ENCODE measurements at regions not wholly inside any gene's neighbourhood (a gene's known extent, or its start where the extent isn't known, plus 50 kb on each side); places are given as distances from the start of the nearest gene placed in this dataset.

DNA sequence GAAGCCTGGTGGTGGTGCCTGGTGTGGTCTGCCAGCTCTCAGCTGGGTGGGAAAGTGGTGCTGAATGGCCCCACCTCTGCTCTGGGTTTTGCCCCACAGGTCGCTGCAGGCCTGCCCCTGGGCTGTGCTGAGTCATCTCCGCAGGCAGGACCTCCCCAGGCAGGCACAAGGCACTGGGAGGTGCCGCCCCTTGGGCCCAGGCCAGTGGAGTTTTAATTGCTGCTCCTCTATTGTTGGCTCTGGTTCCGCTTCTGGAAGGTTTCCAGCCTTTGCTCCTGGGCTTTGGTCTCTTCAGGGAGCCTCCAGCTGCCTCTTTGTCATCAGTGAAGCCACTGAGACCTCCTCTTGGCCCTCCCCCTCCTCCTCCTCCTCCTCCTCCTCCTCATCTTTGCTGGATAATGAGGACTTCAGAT, 180.3 kb upstream of the GRB10 start:
- in situ Hi-C loops (cut with HindIII; ENCODE audit: low sequenced_read_pairs): no loop called here

DNA sequence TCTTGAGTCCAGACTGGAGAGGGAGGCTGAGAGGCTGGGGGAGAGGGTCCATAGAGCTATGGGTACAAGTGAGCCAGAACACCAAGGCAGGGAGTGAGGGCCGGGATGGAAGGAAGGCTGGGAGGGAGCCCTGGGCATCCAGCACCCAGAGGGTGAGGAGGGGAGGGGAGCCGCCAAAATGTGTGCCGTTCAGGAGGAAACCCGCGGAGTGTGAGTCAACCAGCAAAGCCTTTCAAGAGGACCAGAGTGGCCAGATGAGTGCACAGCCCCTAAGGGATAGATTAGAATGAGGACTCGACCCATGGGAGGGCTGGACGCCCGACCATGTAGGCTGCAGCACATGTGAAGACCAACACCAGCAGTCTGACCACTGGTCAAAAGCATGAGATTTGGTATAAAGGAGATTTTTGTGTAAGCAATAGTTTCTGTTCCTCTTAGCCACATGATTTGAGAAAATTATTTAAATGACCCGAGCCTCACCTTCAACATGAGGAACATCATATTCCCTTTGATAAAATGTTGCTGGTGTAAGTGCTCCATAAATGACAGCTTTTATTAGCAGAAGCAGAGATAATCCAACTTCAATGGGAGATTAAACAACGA, 179.7 kb upstream of the GRB10 start:
- in situ Hi-C loops (cut with HindIII; ENCODE audit: low sequenced_read_pairs): no loop called here

DNA sequence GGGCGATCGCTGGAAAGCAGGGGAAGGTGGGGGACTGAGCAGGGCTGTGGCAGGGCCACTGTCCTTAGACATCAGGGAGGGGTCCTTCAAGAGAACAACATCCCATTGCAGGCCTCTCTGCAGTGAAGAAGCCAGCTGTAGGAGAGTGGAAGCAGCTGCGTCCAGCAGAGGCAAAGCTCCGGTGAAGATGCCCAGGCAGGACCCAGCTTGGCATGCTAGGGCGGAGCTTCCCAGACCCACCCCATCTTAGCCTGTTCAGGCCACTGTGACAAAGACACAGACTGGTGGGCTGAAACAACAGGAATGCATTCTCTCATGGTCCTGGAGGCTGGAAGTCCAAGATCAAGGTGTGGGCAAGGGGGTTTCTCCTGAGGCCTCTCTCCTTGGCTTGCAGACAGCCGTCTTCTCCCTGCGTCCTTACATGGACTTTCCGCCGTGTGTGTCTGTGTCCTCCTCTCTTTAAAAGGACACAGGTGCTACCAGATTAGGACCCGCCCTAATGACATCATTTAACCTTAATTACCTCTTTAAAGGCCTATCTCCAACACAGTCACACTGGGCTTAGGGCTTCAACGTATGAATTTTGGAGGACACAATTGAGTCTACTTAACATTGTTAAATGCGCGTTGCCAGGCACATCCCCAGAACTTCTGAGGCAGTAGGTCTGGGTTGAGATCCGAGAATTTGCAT, 178.1 kb upstream of the GRB10 start:
- in situ Hi-C loops (cut with HindIII; ENCODE audit: low sequenced_read_pairs): no loop called here

DNA sequence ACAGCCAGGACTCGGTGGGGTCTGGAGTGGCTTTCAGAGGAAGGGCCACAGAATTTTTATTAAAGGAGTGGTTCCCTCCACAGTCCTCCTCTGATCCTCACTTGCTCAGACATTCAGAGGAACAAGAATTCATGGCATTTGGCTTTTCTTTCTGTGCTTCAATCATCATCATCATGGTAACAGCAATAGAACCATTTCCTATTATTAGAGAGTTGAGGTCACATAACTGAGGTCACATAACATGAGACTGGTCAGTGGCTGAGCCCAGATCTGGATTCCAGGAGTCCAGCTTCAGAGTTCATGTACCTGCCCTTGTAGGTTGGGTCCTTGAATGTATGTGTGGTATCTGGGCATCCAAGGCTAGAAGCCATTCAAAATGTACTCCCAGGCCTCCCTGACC, 177.3 kb upstream of the GRB10 start:
- in situ Hi-C loops (cut with HindIII; ENCODE audit: low sequenced_read_pairs): loop anchor here (5.0 kb wide), 1 partner anchor 38 kb away; no protein-coding TSS in a partner anchor

DNA sequence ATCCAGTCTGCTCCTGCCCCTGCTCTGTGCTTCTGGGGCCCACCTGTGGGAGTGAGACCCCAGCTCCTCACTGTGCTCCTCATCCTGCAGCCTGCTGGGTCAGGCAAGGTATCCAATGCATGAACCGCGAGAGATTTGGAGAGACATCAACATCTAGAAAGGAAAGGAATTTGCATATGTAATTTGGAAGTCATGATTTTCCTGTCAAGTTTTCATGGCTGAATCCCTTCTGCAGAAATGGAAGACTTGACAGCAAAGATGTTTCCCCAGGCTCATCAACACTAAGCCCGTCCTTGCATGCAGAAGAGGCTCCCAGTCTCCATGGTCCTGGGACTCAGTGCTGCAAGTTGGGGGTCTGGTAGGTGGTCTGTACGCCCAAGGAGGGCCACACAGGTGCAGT, 176.9 kb upstream of the GRB10 start:
- in situ Hi-C loops (cut with HindIII; ENCODE audit: low sequenced_read_pairs): loop anchor here (5.0 kb wide), 1 partner anchor 37 kb away; no protein-coding TSS in a partner anchor

DNA sequence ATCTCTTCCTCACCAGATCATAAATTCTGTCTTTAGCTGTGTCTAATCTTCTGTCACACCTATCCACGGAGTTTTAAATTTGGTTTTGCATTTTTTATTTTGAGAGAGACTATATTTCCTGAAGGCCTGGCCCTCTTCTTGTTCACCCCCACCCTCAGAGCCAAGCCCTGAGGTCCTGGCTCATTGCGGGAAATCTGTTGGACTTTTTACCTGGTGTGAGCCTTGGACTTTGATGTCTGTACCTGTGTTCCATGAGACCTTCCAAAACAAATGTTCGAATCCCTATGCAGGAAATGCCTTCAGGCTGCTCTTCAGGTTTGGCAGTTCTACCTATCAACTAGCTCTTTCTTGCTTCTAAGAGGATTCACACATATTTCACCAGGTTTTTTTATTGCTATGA, 175.2 kb upstream of the GRB10 start:
- in situ Hi-C loops (cut with HindIII; ENCODE audit: low sequenced_read_pairs): loop anchor here (5.0 kb wide), 1 partner anchor 36 kb away; no protein-coding TSS in a partner anchor

DNA sequence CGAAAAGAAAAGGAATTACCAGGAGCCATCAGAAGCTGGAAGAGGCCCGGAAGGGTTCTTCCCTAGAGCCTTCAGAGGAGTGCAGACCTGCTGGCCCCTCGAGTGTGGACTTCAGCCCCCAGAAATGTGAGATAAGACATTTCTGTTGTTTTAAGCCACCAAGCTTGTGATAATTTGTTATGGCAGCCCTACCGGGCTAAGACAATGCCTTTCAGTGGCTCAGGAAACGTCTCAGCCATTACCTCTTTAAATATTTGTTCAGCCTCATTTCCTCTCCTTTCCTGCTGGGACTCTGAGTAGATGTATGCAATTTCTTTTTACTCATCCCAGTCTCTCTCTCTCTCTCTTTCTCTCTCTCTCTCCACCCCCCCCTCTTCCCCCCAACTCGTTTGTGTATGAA, 174.7 kb upstream of the GRB10 start:
- in situ Hi-C loops (cut with HindIII; ENCODE audit: low sequenced_read_pairs): loop anchor here (5.0 kb wide), 1 partner anchor 35 kb away; no protein-coding TSS in a partner anchor

DNA sequence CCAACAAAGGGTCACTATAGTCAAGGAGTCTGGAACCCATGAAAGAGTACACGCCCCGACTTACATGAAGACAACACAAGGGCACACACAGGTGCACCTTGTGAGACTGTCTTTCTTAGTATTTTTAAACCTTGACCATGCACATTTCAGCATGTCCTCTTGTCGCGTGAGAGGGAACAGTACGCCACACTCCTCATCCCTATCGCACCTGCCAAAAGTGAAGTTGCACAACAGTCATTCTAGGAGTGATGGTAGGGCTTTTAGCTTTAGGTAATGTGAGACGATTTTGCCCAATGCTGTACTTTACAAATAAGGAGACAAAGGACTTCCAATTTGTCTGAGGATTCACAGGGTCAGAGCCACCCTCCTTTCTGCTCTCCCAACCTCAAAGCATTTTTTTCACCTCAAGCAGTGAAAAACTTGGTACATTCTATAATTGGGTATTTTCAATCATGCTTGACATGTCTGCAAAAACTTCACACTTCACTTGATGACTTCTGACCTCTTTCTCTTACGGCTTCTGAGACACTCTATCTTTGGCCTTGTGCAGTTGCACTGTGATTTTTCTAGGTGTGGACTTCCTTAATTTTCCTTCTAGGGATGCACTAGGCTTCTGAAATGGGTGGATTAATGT, 173.9 kb upstream of the GRB10 start:
- in situ Hi-C loops (cut with HindIII; ENCODE audit: low sequenced_read_pairs): loop anchor here (5.0 kb wide), 1 partner anchor 34 kb away; no protein-coding TSS in a partner anchor

DNA sequence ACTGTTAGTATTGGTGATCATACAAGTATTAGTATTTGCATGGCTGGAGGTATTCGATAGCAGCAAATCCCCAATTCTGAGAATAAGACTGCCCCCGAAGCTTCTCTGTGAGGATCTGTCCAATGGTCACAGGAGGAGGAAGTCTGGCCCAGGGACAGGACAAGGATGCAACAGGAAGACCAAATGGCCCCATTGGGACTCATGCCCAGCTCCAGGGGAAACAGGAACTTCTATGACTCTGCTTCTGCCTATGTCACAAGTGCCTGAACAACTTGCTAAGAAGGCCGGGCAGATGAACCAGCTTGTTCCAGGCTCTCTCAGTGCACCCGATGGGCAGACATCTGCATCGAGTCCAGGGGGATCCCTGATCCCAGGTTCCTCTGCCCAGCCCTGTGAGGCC, 172.0 kb upstream of the GRB10 start:
- in situ Hi-C loops (cut with HindIII; ENCODE audit: low sequenced_read_pairs): loop anchor here (5.0 kb wide), 2 partner anchors 32 to 137 kb away; no protein-coding TSS in a partner anchor

DNA sequence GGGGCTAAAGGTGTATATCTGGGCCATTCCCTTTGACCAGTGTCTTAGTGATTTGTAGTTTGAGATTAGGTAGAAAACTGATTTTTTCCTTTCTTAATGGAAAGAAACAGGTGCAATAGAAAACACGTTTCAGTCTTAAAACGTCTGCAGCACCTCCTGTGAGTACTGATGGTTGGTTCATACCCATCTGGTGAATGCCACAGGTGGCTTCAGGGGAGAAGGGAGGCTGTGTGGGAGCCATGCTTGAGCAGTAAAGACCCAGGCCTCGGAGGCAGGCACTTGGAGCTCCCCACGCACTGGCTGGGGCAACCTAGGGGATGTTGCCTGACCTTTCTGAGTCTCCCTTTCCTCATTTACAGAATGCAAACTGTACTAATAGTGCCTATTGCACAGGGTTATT, 171.5 kb upstream of the GRB10 start:
- in situ Hi-C loops (cut with HindIII; ENCODE audit: low sequenced_read_pairs): loop anchor here (5.0 kb wide), 1 partner anchor 137 kb away; no protein-coding TSS in a partner anchor

DNA sequence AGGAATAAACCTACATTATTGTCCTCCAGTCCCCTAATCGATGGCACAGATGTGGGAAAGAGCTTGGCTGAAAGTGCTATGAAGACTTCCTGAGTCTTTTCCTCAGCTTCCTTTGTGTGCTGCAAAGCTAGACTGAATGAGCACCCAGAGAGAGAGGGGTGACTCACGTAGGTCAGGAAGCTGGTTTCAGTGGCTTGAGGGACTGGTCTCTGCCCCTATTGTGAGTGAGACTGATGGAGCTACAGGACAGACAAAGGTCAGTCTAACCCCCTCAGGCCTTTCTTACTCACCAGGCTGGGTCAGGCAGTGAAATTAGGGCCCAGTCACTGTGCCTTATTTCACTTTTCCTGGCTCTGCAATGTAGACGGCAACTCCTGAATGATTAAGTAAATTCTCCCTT, 171.1 kb upstream of the GRB10 start:
- in situ Hi-C loops (cut with HindIII; ENCODE audit: low sequenced_read_pairs): loop anchor here (5.0 kb wide), 1 partner anchor 137 kb away; no protein-coding TSS in a partner anchor

DNA sequence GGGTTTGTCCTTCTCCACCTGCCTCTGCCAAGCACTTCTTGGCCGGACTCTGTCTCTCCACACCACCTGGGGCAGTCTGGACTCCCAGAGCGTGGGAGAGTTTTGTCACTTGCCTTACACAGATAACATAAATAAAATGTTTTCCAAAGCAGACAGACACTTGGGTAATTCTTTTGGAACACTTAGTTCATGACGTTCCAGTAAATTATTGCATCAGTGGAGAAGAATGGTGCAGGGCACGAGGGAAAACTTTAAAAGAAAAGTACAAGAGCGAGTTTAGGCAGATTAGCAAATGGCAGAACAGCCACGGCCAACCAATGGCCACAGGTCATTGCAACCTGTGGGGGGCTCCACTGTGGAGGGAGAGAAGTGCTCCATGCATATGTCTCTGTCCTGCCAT, 170.6 kb upstream of the GRB10 start:
- in situ Hi-C loops (cut with HindIII; ENCODE audit: low sequenced_read_pairs): loop anchor here (5.0 kb wide), 1 partner anchor 136 kb away; no protein-coding TSS in a partner anchor

DNA sequence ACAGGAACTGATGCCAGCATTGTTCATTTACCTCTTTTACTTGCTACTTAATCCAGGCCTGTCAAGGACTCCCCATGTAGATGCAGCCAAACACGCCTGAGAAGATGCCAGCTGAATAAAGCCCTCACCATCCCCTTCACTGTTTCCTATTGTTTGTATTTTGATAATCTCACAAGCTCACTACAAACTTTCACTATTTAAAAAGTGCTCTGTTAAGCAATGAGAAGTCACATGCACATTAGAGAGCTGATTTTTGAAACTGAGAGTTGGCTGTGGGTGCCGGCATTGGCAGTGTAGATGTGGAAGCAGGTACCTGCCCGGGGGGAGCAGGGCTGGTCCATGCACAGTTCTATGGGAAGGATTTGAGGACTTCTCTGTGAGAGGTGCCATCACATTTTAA, 169.8 kb upstream of the GRB10 start:
- in situ Hi-C loops (cut with HindIII; ENCODE audit: low sequenced_read_pairs): loop anchor here (5.0 kb wide), 1 partner anchor 135 kb away; no protein-coding TSS in a partner anchor

DNA sequence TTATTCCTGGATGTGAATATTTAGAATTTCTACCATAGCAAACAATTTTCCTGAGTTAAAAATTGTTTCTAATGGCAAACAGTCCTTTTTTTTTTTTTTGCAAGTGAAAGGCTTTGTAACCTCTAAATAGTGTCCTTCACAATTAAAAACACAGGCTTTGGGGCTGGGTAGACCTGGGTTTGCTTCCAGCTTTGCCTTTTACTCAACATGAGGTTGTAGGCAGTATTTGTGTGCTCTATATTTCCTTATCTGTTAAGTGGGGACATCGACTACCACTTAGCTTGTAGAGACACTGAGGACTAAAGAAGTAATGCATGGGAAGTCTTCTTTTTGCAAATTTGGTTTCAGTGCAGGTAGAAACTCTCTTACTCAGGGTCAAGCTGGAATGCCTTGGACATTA, 169.4 kb upstream of the GRB10 start:
- in situ Hi-C loops (cut with HindIII; ENCODE audit: low sequenced_read_pairs): loop anchor here (5.0 kb wide), 1 partner anchor 135 kb away; no protein-coding TSS in a partner anchor

DNA sequence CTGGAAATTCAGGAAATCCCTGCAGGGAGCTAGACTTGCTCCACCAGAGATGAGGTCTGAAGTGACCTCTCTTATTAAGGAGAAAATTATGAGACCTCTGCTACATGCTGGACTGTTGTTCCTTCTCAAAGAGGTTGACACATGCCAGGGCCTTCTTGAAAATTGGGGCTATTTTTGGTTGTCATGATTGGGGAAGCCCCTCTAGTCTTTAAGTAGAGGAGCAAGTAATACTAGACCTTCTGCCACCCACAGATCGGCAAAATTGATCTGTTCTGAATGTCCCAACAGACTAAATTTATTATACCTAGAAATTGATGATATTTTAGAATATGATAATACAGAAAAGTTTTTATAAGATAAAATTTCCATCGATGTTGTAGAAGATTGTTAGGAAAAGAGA, 160.8 kb upstream of the GRB10 start:
- in situ Hi-C loops (cut with HindIII; ENCODE audit: low sequenced_read_pairs): no loop called here

DNA sequence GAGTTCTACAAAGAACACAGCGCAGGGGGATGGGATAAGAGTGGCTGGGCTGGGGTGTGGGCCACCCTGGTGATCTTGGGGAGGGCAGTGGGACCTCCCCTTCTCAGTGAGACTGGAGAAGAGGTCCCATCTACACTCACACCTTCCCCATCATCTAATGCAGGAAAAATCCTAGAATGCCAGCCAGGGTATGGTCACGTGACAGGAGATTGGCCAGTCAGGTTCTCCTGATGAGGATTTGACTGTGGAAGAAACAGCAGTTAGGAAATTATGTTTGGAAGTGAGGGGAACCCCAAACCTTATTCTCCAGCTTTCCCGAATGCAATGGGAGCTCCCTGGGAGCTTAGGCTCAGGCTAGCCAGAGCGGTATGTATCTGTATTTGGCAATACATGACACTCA, 158.8 kb upstream of the GRB10 start:
- in situ Hi-C loops (cut with HindIII; ENCODE audit: low sequenced_read_pairs): no loop called here

DNA sequence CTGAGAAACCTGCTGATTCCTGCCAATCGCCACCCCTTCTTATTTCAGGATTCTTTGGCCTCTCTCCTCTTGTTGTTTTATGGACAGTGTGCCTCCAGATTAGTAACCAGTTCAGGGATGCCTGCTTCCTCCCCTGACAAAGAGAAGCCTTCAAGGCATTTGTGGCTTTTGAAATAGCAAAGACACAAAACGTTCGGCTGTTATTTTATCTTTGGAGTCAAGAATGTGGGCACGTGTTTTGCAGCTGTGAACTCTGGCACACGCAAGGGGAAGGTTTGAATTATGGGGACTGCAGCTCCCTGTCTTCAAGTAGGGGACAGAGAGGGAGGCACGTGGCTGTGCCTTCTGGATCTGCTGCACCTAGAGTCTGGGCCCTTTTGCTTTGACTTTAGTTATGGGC, 157.9 kb upstream of the GRB10 start:
- in situ Hi-C loops (cut with HindIII; ENCODE audit: low sequenced_read_pairs): no loop called here

DNA sequence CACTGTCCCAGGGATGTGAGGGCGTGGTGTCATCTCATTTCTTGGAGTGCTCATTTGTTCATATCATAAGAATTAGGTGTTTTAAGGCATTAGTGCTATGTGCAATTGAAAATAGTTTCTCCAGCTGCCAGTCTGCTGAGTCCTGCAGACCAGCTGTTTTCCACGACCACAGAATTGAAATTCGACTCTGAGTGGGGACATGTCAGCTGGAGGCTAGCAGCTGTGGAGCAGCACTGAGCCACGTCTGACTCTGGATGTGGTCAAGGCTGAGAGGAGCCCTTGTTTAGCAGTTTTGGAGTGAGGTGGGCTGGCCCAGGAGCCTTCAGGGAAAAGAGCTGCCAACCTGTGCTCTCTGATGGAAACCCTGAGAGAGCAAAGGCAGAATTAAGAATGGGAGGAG, 156.3 kb upstream of the GRB10 start:
- in situ Hi-C loops (cut with HindIII; ENCODE audit: low sequenced_read_pairs): no loop called here

DNA sequence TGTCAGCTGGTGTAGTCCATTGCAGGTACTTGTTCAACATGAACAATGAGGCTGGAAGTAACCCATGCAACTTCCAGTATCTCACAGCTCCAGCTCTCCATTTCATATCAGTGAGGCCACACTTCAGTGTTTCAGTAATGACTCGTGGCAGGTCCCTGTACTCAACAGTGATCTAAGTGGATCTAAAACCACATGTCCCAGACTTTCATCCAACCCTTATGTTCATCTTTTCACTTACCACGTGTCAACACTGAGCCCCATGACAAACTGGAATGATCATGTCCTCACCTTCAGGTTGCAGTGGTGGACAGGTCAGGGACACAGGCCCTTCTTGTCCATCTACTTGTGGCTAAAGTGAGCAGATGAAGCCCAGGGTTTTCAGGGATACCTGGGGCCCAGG, 155.0 kb upstream of the GRB10 start:
- in situ Hi-C loops (cut with HindIII; ENCODE audit: low sequenced_read_pairs): no loop called here

DNA sequence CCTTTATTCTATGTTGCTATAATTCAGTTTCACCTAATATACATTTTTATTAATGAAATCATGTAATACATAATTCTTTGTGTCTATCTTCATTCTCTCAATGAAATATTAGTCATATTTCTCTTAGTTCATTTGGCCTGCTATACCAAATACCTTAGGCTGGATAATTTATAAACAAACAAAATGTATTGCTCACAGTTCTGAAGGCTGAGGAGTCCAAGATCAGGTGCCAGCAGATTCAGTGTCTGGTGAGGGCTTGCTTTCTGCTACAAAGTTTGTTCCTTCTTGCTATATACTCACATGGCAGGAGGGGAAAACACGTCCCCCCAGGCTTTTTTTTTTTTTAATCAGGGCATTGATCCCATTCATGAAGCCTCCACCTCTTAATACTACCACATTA, 143.4 kb upstream of the GRB10 start:
- in situ Hi-C loops (cut with HindIII; ENCODE audit: low sequenced_read_pairs): no loop called here

DNA sequence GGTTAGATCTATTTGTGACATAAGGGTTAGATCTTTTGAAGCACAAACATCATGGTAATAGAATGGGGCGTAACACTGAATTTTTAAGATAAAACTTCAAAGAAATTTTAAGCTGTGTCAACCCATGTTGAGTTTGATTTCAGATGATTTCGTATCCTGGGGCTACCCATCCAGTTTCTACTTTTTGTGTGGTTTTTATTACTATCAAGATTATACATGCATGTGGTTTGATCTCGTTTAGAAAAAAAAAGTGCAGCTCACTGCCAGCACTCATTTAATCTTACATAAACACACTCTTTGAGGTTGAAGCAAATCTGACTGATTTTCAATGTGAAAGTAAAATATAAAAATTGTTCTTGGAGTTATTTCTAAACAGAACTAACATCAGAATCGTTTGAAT, 140.8 kb upstream of the GRB10 start:
- in situ Hi-C loops (cut with HindIII; ENCODE audit: low sequenced_read_pairs): loop anchor here (5.0 kb wide), 1 partner anchor 34 kb away; no protein-coding TSS in a partner anchor

Data from DLD1 (cell line).